Heart left ventricle (tissue), 16 donors: ENCODE measurements at regions not wholly inside any gene's neighbourhood (a gene's known extent, or its start where the extent isn't known, plus 50 kb on each side); places are given as distances from the start of the nearest gene placed in this dataset.

Experiments used
- ATAC-seq, 4 donors: fragments of 200-7000 bp; cut with Tn5 transposase; one replicate each; pipeline ENCODE4 v1.9.1; 2020 to 2022; ENCODE audit warnings: moderate library complexity in 4 of 4, mild to moderate bottlenecking in 3 of 4, moderate number of reproducible peaks in 1 of 4
- DNase-seq, 5 donors: peaks; one replicate each; pipeline ENCODE4 v3.0.0-alpha.2; 2020
- H3K27ac ChIP-seq, 12 donors: fragments of 200-600 bp; sonication (generic) in 4 of 12; one replicate each; pipeline versions ENCODE4 v1.5.0 to v1.8.0; 2016 to 2022; ENCODE audit warnings: mild to moderate bottlenecking in 2 of 12
- H3K27me3 ChIP-seq, 9 donors: fragments of 200-600 bp; sonication (generic) in 2 of 9; one replicate each; pipeline versions ENCODE4 v1.5.1 to v1.8.0; 2016 to 2022; ENCODE audit warnings: mild to moderate bottlenecking in 3 of 9
- H3K36me3 ChIP-seq, 9 donors: fragments of 200-600 bp; sonication (generic) in 2 of 9; one replicate each; pipeline versions ENCODE4 v1.5.0 to v1.8.0; 2018 to 2022; ENCODE audit warnings: mild to moderate bottlenecking in 2 of 9
- H3K4me1 ChIP-seq, 12 donors: fragments of 200-600 bp; sonication (generic) in 4 of 12; one replicate each; pipeline versions ENCODE4 v1.5.0 to v1.8.0; 2016 to 2022; ENCODE audit warnings: mild to moderate bottlenecking in 3 of 12
- H3K4me3 ChIP-seq, 12 donors: fragments of 200-600 bp; sonication (generic) in 4 of 12; one replicate each; pipeline versions ENCODE4 v1.5.0 to v1.8.0; 2017 to 2022; ENCODE audit warnings: mild to moderate bottlenecking in 9 of 12, moderate library complexity in 4 of 12
- H3K9me3 ChIP-seq, 12 donors: fragments of 200-600 bp; sonication (generic) in 4 of 12; one replicate each; pipeline versions ENCODE4 v1.5.0 to v1.8.0; 2016 to 2022; ENCODE audit warnings: mild to moderate bottlenecking in 1 of 12
- CTCF ChIP-seq, 12 donors: fragments of 200-600 bp; sonication (generic) in 4 of 12; IDR thresholded peaks; one replicate each; pipeline versions ENCODE4 v1.5.0 to v1.8.0; 2018 to 2022; ENCODE audit warnings: antibody characterized with exemption in 12 of 12, mild to moderate bottlenecking in 5 of 12
- POLR2A ChIP-seq, 2 donors: fragments of 450-650 bp; IDR thresholded peaks; one replicate each; pipeline ENCODE4 v1.6.1; 2017; ENCODE audit warnings: antibody characterized with exemption in 2 of 2, mild to moderate bottlenecking in 2 of 2, moderate library complexity in 2 of 2
- WGBS, 4 donors: extraction: QIAGEN DNeasy Blood & Tissue Kit in 2 of 4; methylation state at CpG; one replicate each; pipeline versions ENCODE4 v1.1.5 to v1.1.7; 2013 to 2018; 5-methylcytosine and 5-hydroxymethylcytosine counted together
- intact Hi-C, 10 donors: fragments of 100-400 bp; cut with DNase I; formaldehyde crosslinking; loops; one replicate each; pipeline versions ENCODE4 v1.11.1 to v1.14.2; 2022
- donor health status: ischemic (EF 13 %, LVEDD 7.1; RV severe dilation, severe dysfunction).
- donor health status: healthy with polysubstance abuse.
- donor health status: DM: no; HTN: yes; CAD: no.
- donor health status: DM: no; HTN: no; CAD: no.
- donor health status: ischemic (EF 25% LVEDD 6.9; RV normal size, moderate dysfunction).
- donor health status: ischemic (EF 25% LVEDD 5.7; RV mildly dilated, moderate dysfunction).
- donor health status: healthy.
- donor health status: DM: yes; HTN: yes; CAD: no.
- donor health status: ischemic (EF 35%, LVEDD 5.7; RV mildly dilated, moderate dysfunction).
- donor health status: nonischemic (EF 11% LVEDD 7.7; RV severe dilation, severe dysfunction).
- donor health status: DM: yes; HTN: yes; CAD: no.
- donor health status: PGD.
- donor health status: ischemic (EF 29% LVEDD 5.4; RV normal size, mild dysfunction).
- donor health status: nonischemic (EF 23%, LVEDD 6.1; RV moderate dilation, normal function).

DNA sequence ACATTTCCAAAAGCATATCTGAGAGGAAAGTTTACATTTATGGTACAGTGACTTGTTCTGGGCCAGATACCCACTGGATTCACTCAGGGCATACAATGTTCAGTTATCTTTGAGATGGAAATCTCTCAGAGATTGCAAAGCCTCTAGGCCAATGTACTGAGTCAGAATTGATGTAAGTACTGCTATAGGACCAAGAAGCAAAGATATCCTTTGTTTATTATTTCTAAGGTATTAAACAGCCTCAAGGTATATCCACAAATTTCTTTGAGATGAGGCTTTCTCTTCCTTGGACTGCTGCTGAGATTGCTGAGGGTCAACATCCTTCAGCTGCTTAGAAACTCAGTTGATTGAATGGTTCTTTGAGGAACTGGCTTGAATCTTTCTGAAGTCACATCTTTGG, 484.0 kb downstream of the METTL15 start:
- no peak for DNase-seq
- Histone ChIP-seq H3K4me3 (no peak overlapping the region), H3K27ac (no peak overlapping the region), H3K4me1 (no peaks in the 10 kb centered on the region), H3K36me3 (no peaks in the 10 kb centered on the region), H3K27me3 (no peaks in the 10 kb centered on the region), H3K9me3 (peaks cover 0 to 4% (median 0%) of the 10 kb centered on the region in 12 donors)
- no peak for ATAC-seq
- intact Hi-C loops: no loop called here
- TF ChIP-seq POLR2A (IDR thresholded peaks at IDR 0.05): no peak
- TF ChIP-seq CTCF (IDR thresholded peaks at IDR 0.05): no peak

DNA sequence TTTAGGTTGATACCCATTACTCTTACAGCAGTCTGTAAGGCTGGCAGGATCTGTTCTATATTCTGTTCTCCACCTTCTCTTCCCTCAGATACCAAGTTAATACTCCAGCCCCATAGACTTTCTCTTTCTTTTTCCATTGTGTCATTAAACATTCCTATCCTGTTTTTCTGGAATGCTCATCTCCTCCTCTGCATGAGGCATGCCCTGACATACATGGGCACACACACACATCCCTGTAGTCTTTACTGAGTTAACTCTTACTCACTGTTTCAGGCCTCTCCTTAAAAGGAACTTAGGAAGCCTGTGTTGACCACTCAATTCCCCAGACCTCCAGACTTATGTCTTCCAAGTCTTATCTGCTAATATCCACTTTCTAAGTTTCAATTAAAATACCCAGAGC, 476.8 kb downstream of the METTL15 start:
- H3K9me3 ChIP-seq: no peaks in the 10 kb centered on the region
- no peaks in the 10 kb centered on the region for H3K27me3 ChIP-seq
- DNase-seq: no peak
- no peaks in the 10 kb centered on the region for H3K36me3 ChIP-seq
- intact Hi-C loops: no loop called here
- no peak for ATAC-seq
- no peaks in the 10 kb centered on the region for H3K4me1 ChIP-seq
- no peak overlapping the region for H3K4me3 ChIP-seq
- TF ChIP-seq POLR2A (IDR thresholded peaks at IDR 0.05) (no peak), CTCF (IDR thresholded peaks at IDR 0.05) (no peak)
- H3K27ac ChIP-seq: no peak overlapping the region

GRCh38 chr11:28582506-28582905, 474.3 kb downstream of the METTL15 start:
- DNase-seq (no peak), ATAC-seq (no peak)
- H3K4me3 ChIP-seq: no peak overlapping the region
- TF ChIP-seq POLR2A (IDR thresholded peaks at IDR 0.05): no peak
- H3K27ac ChIP-seq: no peak overlapping the region
- intact Hi-C loops: no loop called here
- no peaks in the 10 kb centered on the region for H3K27me3 ChIP-seq
- H3K9me3 ChIP-seq: no peaks in the 10 kb centered on the region
- H3K36me3 ChIP-seq: no peaks in the 10 kb centered on the region
- 65 to 77% (median 72%) methylated on average over 2 of the region's 2 CpGs for WGBS, 4 donors
- H3K4me1 ChIP-seq: no peaks in the 10 kb centered on the region

- DNase-seq (no peak), ATAC-seq (no peak)
- intact Hi-C loops: no loop called here
- no peak overlapping the region for H3K4me3 ChIP-seq
- no peaks in the 10 kb centered on the region for H3K36me3 ChIP-seq
- WGBS, 4 donors: 77 to 80% (median 78%) methylated on average over 17 of the region's 17 CpGs
- H3K27me3 ChIP-seq: no peaks in the 10 kb centered on the region
- H3K27ac ChIP-seq: no peak overlapping the region
- H3K4me1 ChIP-seq: no peaks in the 10 kb centered on the region
- TF ChIP-seq POLR2A (IDR thresholded peaks at IDR 0.05) (no peak), CTCF (IDR thresholded peaks at IDR 0.05) (peak in 1 of 12 donors; percentile 14)
- H3K9me3 ChIP-seq: no peaks in the 10 kb centered on the region
Measured at GRCh38 chr11:28581286-28582242, 473.4 kb downstream of the METTL15 start.

- Histone ChIP-seq H3K27me3 (no peaks in the 10 kb centered on the region), H3K36me3 (no peaks in the 10 kb centered on the region), H3K9me3 (peaks cover 0 to 3% (median 0%) of the 10 kb centered on the region in 12 donors), H3K27ac (no peak overlapping the region), H3K4me3 (no peak overlapping the region), H3K4me1 (peaks cover 0 to 8% (median 1%) of the 10 kb centered on the region in 12 donors)
- DNase-seq (no peak), ATAC-seq (no peak)
- TF ChIP-seq CTCF (IDR thresholded peaks at IDR 0.05): no peak
- TF ChIP-seq POLR2A (IDR thresholded peaks at IDR 0.05): no peak
- intact Hi-C loops: no loop called here
Measured at GRCh38 chr11:28571371-28571770, 463.2 kb downstream of the METTL15 start.
